A549 (cell line): ENCODE measurements at regions not wholly inside any gene's neighbourhood (a gene's known extent, or its start where the extent isn't known, plus 50 kb on each side); places are given as distances from the start of the nearest gene placed in this dataset.

Source experiments
- ATAC-seq, 2 experiments: fragments of 200-7000 bp in 1 of 2; fragments of >200 bp in 1 of 2; cut with Nextera tagmentation in 1 of 2; cut with Tn5 transposase in 1 of 2; 3 replicates each; pipeline versions ENCODE4 v1.8.0 to v1.9.1; 2018 to 2020; ENCODE audit warnings: mild to moderate bottlenecking in 1 of 2, moderate library complexity in 1 of 2
- CTCF ChIA-PET: fragments of 300-600 bp; sonication (Branson Sonifier 250); formaldehyde crosslinking; extraction: SDS; loops from one replicate; lab custom pipeline; 2021; ENCODE audit warnings: antibody characterized with exemption, inconsistent platforms; lab: Yijun Ruan, JAX
- POLR2A ChIA-PET: fragments of 350-600 bp; formaldehyde crosslinking; extraction: SDS; loops from one replicate; lab custom pipeline; 2021; ENCODE audit warnings: antibody characterized with exemption, inconsistent platforms; lab: Yijun Ruan, JAX
- DNase-seq, 2 experiments: peaks; one replicate each; pipeline versions ENCODE4 v3.0.0 to v3.0.0-alpha.2; 2011 to 2016; ENCODE audit warnings: low read depth in 1 of 2, low spot score in 1 of 2
- FAIRE-seq: peaks from 2 replicates; lab custom pipeline; 2011; peaks lifted over from hg19 to GRCh38; lab: Jason Lieb, UNC
- H3K27ac ChIP-seq, 2 experiments: fragments of >200 bp; sonication (Bioruptor Twin); formaldehyde crosslinking; 3 replicates each; pipeline ENCODE4 v1.5.1; 2016 to 2017
- H3K4me1 ChIP-seq: fragments of >200 bp; sonication (Bioruptor Twin); formaldehyde crosslinking; 3 replicates; pipeline ENCODE4 v1.6.1; 2016
- H3K4me2 ChIP-seq: fragments of >200 bp; sonication (Bioruptor Twin); formaldehyde crosslinking; 3 replicates; pipeline ENCODE4 v1.6.1; 2016
- H3K4me3 ChIP-seq: fragments of >200 bp; sonication (Bioruptor Twin); formaldehyde crosslinking; 3 replicates; pipeline ENCODE4 v1.5.1; 2016
- H3K9me3 ChIP-seq: fragments of >200 bp; sonication (Bioruptor Twin); formaldehyde crosslinking; 3 replicates; pipeline ENCODE4 v1.6.1; 2016
- BCL3 ChIP-seq: fragments of >200 bp; sonication (Bioruptor Twin); formaldehyde crosslinking; IDR thresholded peaks from 3 replicates; pipeline ENCODE4 v1.6.1; 2016
- E2F6 ChIP-seq: IDR thresholded peaks from 2 replicates; pipeline ENCODE4 v1.6.1; 2012; ENCODE audit warnings: low read depth, borderline replicate concordance
- EP300 ChIP-seq, 2 experiments: fragments of >200 bp; sonication (Bioruptor Twin); formaldehyde crosslinking; IDR thresholded peaks; 2 replicates in 1 of 2; 3 replicates in 1 of 2; pipeline ENCODE4 v1.6.1; 2016 to 2017
- FOSL2 ChIP-seq, 2 experiments: fragments of 450-650 bp in 1 of 2; fragments of >200 bp in 1 of 2; sonication (Bioruptor Twin) in 1 of 2; formaldehyde crosslinking; IDR thresholded peaks; 2 replicates each; pipeline versions ENCODE4 v1.5.0 to v1.6.1; 2016 to 2020; ENCODE audit warnings: mild to moderate bottlenecking in 1 of 2, moderate library complexity in 1 of 2
- HOXA7 ChIP-seq: fragments of 250-450 bp; sonication (Bioruptor Pico); IDR thresholded peaks from 2 replicates; pipeline ENCODE4 v1.5.0; 2020; ENCODE audit warnings: mild to moderate bottlenecking, moderate library complexity
- JUN ChIP-seq, 2 experiments: fragments of >200 bp; sonication (Bioruptor Twin); formaldehyde crosslinking; IDR thresholded peaks; 2 replicates in 1 of 2; 3 replicates in 1 of 2; pipeline ENCODE4 v1.6.1; 2016 to 2017
- JUNB ChIP-seq: fragments of >200 bp; sonication (Bioruptor Twin); formaldehyde crosslinking; IDR thresholded peaks from 2 replicates; pipeline ENCODE4 v1.6.1; 2016
- KDM1A ChIP-seq: fragments of 200-600 bp; sonication (generic); IDR thresholded peaks from 2 replicates; pipeline ENCODE4 v1.6.1; 2016; ENCODE audit warnings: low read depth, mild to moderate bottlenecking
- NFE2L2 ChIP-seq: fragments of 150-350 bp; conservative IDR thresholded peaks from 2 replicates; pipeline ENCODE4 v1.6.1; 2014; ENCODE audit warnings: low read length
- NR3C1 ChIP-seq: fragments of >200 bp; sonication (Bioruptor Twin); formaldehyde crosslinking; IDR thresholded peaks from 3 replicates; pipeline ENCODE4 v1.6.1; 2017
- PHF8 ChIP-seq: fragments of 200-600 bp; sonication (generic); IDR thresholded peaks from 2 replicates; pipeline ENCODE4 v1.6.1; 2016; ENCODE audit warnings: low read depth, mild to moderate bottlenecking, antibody characterized with exemption, moderate library complexity, borderline replicate concordance
- RCOR1 ChIP-seq: fragments of 150-350 bp; IDR thresholded peaks from 2 replicates; pipeline ENCODE4 v1.6.1; 2014; ENCODE audit warnings: antibody characterized with exemption, low read length, low read depth
- SMC3 ChIP-seq: fragments of >200 bp; sonication (Bioruptor Twin); formaldehyde crosslinking; IDR thresholded peaks from 3 replicates; pipeline ENCODE4 v1.6.1; 2018; ENCODE audit warnings: inconsistent platforms
- SREBF2 ChIP-seq: fragments of 450-650 bp; IDR thresholded peaks from 2 replicates; pipeline ENCODE4 v1.6.1; 2014; ENCODE audit warnings: mild to moderate bottlenecking, moderate library complexity
- ZC3H11A ChIP-seq: fragments of 450-650 bp; IDR thresholded peaks from 2 replicates; pipeline ENCODE4 v1.6.1; 2014; ENCODE audit warnings: antibody characterized with exemption, mild to moderate bottlenecking
- ZFP36 ChIP-seq: fragments of 450-650 bp; IDR thresholded peaks from 2 replicates; pipeline ENCODE4 v1.6.1; 2014; ENCODE audit warnings: borderline replicate concordance; ENCODE audit not compliant: partially characterized antibody
- WGBS: methylation state at CpG from one replicate; pipeline ENCODE4 v1.1.6; 2017; ENCODE audit errors: missing lambda C conversion rate; 5-methylcytosine and 5-hydroxymethylcytosine counted together
- TF ChIP-seq, protein P1 (sequence below): fragments of >200 bp; sonication (Bioruptor Twin); formaldehyde crosslinking; IDR thresholded peaks from 3 replicates; pipeline ENCODE4 v1.5.1; 2016
- TF ChIP-seq, protein P2 (sequence below): fragments of 150-350 bp; IDR thresholded peaks from 2 replicates; pipeline ENCODE4 v1.6.1; 2014; ENCODE audit warnings: low read depth, mild to moderate bottlenecking, low read length
- TF ChIP-seq, protein P3 (sequence below): fragments of 250-450 bp; sonication (Bioruptor Pico); IDR thresholded peaks from 2 replicates; pipeline ENCODE4 v1.5.0; 2020; ENCODE audit warnings: low read depth, mild to moderate bottlenecking, moderate library complexity
- TF ChIP-seq, protein P4 (sequence below): IDR thresholded peaks from 2 replicates; pipeline ENCODE4 v1.6.1; 2012

DNA sequence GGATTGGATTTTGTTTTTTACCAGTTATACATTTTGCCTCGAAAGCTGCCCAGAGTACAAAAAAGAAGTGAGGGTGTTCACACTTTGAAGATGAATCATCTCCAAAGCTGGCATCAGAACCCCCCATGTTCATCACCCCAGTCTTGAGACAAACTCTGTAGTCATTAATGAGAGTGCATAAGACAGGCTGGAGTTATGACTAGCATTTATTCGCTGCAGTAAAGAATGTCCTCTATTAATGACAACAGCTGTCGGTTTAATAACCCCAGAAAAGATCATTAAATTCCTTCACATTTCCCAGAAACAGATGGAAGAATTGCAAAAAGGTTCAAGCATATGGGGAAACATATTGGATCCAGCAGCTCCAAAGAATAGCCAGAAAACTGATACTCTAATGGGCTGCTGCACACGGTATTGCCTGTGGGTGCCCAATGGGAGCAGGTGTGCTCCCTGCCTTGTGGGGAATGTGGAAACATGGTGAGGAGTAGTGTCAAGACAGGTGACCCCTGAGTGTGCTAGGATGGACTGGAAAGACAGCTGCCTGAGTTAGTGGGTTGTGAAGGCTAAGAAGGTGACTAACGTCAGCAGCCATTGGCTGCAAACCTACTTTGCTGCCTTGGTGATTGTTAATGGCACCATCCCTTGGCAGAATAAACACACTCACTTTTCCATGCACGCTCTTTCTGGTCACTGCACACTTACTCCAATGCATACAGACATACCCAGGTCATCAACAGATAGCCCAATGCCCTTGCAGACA lies 81.9 kb downstream of the AIPL1 start (continued):
- no peak for TF ChIP-seq E2F6
- no peak for TF ChIP-seq ZC3H11A
- TF ChIP-seq SREBF2 = no peak

DNA sequence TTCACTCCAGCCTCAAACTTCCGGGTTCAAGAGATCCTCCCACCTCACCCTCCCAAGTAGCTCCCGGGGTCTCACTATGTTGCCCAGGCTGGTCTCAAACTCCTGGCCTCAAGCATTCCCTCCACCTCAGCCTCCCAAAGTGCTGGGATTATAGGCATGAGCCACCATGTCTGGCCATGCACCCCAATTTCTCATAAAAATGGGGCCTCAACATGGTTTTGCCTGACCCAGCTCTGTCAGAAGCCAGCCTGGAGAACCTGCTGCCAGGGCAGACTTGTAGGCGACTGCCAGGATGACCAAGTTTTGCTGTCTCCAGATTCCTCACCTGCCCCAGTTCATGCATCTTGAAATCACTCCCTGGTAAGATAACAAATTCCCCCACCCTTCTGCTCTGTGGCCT lies 82.9 kb downstream of the AIPL1 start:
- DNase-seq = no peak
- TF ChIP-seq SMC3 (no peak), FOSL2 (IDR thresholded peaks at IDR 0.05) (no peak), FOSL2 (CRISPR knock-in tag; IDR thresholded peaks at IDR 0.05) (no peak), ZFP36 (no peak), ZC3H11A (no peak), BCL3 (no peak), KDM1A (no peak), NR3C1 (no peak), PHF8 (no peak), NFE2L2 (no peak), JUN (IDR thresholded peaks at IDR 0.05) (no peak), HOXA7 (no peak), JUNB (no peak)
- TF ChIP-seq, protein P1, sequence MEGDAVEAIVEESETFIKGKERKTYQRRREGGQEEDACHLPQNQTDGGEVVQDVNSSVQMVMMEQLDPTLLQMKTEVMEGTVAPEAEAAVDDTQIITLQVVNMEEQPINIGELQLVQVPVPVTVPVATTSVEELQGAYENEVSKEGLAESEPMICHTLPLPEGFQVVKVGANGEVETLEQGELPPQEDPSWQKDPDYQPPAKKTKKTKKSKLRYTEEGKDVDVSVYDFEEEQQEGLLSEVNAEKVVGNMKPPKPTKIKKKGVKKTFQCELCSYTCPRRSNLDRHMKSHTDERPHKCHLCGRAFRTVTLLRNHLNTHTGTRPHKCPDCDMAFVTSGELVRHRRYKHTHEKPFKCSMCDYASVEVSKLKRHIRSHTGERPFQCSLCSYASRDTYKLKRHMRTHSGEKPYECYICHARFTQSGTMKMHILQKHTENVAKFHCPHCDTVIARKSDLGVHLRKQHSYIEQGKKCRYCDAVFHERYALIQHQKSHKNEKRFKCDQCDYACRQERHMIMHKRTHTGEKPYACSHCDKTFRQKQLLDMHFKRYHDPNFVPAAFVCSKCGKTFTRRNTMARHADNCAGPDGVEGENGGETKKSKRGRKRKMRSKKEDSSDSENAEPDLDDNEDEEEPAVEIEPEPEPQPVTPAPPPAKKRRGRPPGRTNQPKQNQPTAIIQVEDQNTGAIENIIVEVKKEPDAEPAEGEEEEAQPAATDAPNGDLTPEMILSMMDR = no peak
- TF ChIP-seq, protein P2, sequence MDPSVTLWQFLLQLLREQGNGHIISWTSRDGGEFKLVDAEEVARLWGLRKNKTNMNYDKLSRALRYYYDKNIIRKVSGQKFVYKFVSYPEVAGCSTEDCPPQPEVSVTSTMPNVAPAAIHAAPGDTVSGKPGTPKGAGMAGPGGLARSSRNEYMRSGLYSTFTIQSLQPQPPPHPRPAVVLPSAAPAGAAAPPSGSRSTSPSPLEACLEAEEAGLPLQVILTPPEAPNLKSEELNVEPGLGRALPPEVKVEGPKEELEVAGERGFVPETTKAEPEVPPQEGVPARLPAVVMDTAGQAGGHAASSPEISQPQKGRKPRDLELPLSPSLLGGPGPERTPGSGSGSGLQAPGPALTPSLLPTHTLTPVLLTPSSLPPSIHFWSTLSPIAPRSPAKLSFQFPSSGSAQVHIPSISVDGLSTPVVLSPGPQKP = no peak
- TF ChIP-seq, protein P3, sequence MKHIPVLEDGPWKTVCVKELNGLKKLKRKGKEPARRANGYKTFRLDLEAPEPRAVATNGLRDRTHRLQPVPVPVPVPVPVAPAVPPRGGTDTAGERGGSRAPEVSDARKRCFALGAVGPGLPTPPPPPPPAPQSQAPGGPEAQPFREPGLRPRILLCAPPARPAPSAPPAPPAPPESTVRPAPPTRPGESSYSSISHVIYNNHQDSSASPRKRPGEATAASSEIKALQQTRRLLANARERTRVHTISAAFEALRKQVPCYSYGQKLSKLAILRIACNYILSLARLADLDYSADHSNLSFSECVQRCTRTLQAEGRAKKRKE = no peak
- TF ChIP-seq, protein P4, sequence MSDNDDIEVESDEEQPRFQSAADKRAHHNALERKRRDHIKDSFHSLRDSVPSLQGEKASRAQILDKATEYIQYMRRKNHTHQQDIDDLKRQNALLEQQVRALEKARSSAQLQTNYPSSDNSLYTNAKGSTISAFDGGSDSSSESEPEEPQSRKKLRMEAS = no peak
- no peaks in the 10 kb centered on the region for H3K9me3 ChIP-seq
- WGBS = 50% methylated on average over 3 of the region's 3 CpGs
- H3K4me1 ChIP-seq = no peaks in the 10 kb centered on the region
- FAIRE-seq = no peak
- H3K4me3 ChIP-seq = no peak overlapping the region
- ChIA-PET CTCF (interaction anchor here (0.6 to 1.4 kb wide), 2 partner anchors 61 to 130 kb away, joined by 3 to 5 read pairs; no protein-coding TSS in a partner anchor), POLR2A (no interaction called here)
- no peak overlapping the region for H3K27ac ChIP-seq
- ATAC-seq = no peak
- H3K4me2 ChIP-seq = no peak overlapping the region

DNA sequence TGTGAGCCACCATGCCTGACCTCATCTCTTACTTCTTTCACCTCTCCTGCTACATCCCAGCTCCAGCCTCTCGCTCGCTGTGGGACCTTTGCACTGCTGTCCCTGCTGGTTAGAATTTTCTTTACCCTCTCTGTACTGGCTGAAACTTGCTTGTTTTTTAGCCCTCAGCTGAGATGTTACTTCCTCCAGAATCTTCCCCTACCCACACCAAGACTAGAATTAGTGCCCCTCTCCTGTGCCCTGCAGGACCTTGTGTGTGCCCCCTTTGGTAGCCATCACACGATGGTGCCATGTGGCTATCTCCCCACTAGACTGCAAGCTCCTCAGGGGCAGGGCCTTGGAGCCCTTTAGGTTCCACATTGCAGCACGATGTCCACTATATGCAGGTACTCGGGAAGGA lies 84.1 kb downstream of the AIPL1 start:
- no peak for TF ChIP-seq EP300 (IDR thresholded peaks at IDR 0.05)
- no peak for TF ChIP-seq RCOR1
- no peak for DNase-seq
- Histone ChIP-seq H3K27ac (no peak overlapping the region), H3K9me3 (no peaks in the 10 kb centered on the region), H3K4me2 (no peak overlapping the region), H3K4me1 (no peaks in the 10 kb centered on the region), H3K4me3 (no peak overlapping the region)
- WGBS = 40% methylated on average over 5 of the region's 5 CpGs
- no peak for ATAC-seq
- ChIA-PET POLR2A (no interaction called here), CTCF (interaction anchor here (1.1 to 2.0 kb wide), 3 partner anchors 48 to 644 kb away, joined by 3 to 4 read pairs (median 3); no protein-coding TSS in a partner anchor)
- no peak for FAIRE-seq
